CD4-positive, alpha-beta T cell treated with Interleukin-4 for 4 hours (primary cell): ENCODE measurements at regions not wholly inside any gene's neighbourhood (a gene's known extent, or its start where the extent isn't known, plus 50 kb on each side); places are given as distances from the start of the nearest gene placed in this dataset.
"Not testable (repeated sequence)": the region's sequence is repeated elsewhere in the genome, so short reads cannot be mapped to it uniquely, and the experiment has no call there.

Source experiments
- DNase-seq: peaks from one replicate; pipeline ENCODE4 v3.0.0-alpha.2; 2020

- not testable (repeated sequence) for DNase-seq
These were observed 62.8 kb downstream of the ARHGAP11B start for GRCh38 chr15:30688684-30689083.

GRCh38 chr15:30690153-30690552, 64.2 kb downstream of the ARHGAP11B start:
- not testable (repeated sequence) for DNase-seq

- DNase-seq = not testable (repeated sequence)
These were observed 69.9 kb downstream of the ARHGAP11B start for GRCh38 chr15:30695811-30696210.

- DNase-seq = not testable (repeated sequence)
These were observed 70.7 kb downstream of the ARHGAP11B start for GRCh38 chr15:30696439-30697314.

- DNase-seq = peak; percentile 60
These were observed 71.4 kb downstream of the ARHGAP11B start for GRCh38 chr15:30697315-30697685.

GRCh38 chr15:30700006-30700597, 74.2 kb downstream of the ARHGAP11B start:
- DNase-seq = not testable (repeated sequence)

GRCh38 chr15:30707976-30708685, 82.2 kb downstream of the ARHGAP11B start:
- DNase-seq = not testable (repeated sequence)

- DNase-seq = not testable (repeated sequence)
These were observed 82.9 kb downstream of the ARHGAP11B start for GRCh38 chr15:30708809-30709208.

- not testable (repeated sequence) for DNase-seq
These were observed 92.2 kb downstream of the ARHGAP11B start for GRCh38 chr15:30718038-30718643.

- DNase-seq = not testable (repeated sequence)
These were observed 93.4 kb downstream of the ARHGAP11B start for GRCh38 chr15:30719363-30719762.

GRCh38 chr15:30720825-30721224, 94.9 kb downstream of the ARHGAP11B start:
- DNase-seq = not testable (repeated sequence)

- not testable (repeated sequence) for DNase-seq
These were observed 95.6 kb downstream of the ARHGAP11B start for GRCh38 chr15:30721529-30721928.

GRCh38 chr15:30723540-30724175, 97.7 kb downstream of the ARHGAP11B start:
- DNase-seq = not testable (repeated sequence)

GRCh38 chr15:30729880-30730590, 104.1 kb downstream of the ARHGAP11B start:
- not testable (repeated sequence) for DNase-seq

GRCh38 chr15:30730633-30731032, 104.7 kb downstream of the ARHGAP11B start:
- DNase-seq = not testable (repeated sequence)

GRCh38 chr15:30732100-30732499, 106.2 kb downstream of the ARHGAP11B start:
- DNase-seq = not testable (repeated sequence)

- DNase-seq = not testable (repeated sequence)
These were observed 110.1 kb downstream of the ARHGAP11B start for GRCh38 chr15:30735884-30736564.

- not testable (repeated sequence) for DNase-seq
These were observed 116.9 kb downstream of the ARHGAP11B start for GRCh38 chr15:30742796-30743195.

GRCh38 chr15:30749048-30749447, 123.1 kb downstream of the ARHGAP11B start:
- not testable (repeated sequence) for DNase-seq

- peak; percentile 77 for DNase-seq
These were observed 129.2 kb downstream of the ARHGAP11B start for GRCh38 chr15:30755036-30755687.
